OCI-LY7 (cell line): ENCODE measurements at regions not wholly inside any gene's neighbourhood (a gene's known extent, or its start where the extent isn't known, plus 50 kb on each side); places are given as distances from the start of the nearest gene placed in this dataset.

Source experiments
- BruUV-seq: library from RNA; stranded (reverse); fragments of 400-500 nt; replicated peaks from 2 replicates; lab custom pipeline; 2021; lab: Mats Ljungman, UMichigan
- CTCF ChIA-PET: fragments of 300-600 bp; sonication (Branson Sonifier 250); formaldehyde crosslinking; loops from one replicate; lab custom pipeline; 2022; ENCODE audit warnings: antibody characterized with exemption; ENCODE audit not compliant: unreplicated experiment; lab: Charles Lee
- POLR2A ChIA-PET: fragments of 300-600 bp; sonication (Branson Sonifier 250); formaldehyde crosslinking; loops from one replicate; lab custom pipeline; 2022; ENCODE audit warnings: antibody characterized with exemption; lab: Charles Lee
- DNase-seq: peaks from one replicate; pipeline ENCODE4 v3.0.0-alpha.2; 2015; ENCODE audit warnings: low spot score
- H2AFZ ChIP-seq: fragments of 200-600 bp; sonication (generic), shearing (Covaris generic); 2 replicates; pipeline ENCODE4 v1.6.1; 2014; ENCODE audit warnings: mild to moderate bottlenecking, antibody characterized with exemption, low read length, moderate library complexity
- H3K27ac ChIP-seq: fragments of 200-600 bp; sonication (generic); 2 replicates; pipeline ENCODE4 v1.5.1; 2014; ENCODE audit warnings: mixed run types, low read depth, mild to moderate bottlenecking, moderate library complexity, low read length, inconsistent platforms; ENCODE audit not compliant: poor library complexity, severe bottlenecking
- H3K36me3 ChIP-seq: fragments of 200-600 bp; sonication (generic); 2 replicates; pipeline ENCODE4 v1.6.1; 2014; ENCODE audit warnings: mild to moderate bottlenecking, antibody characterized with exemption, low read length, moderate library complexity, mixed read lengths; ENCODE audit not compliant: insufficient read depth
- H3K4me1 ChIP-seq: fragments of 200-600 bp; sonication (generic); 2 replicates; pipeline ENCODE4 v1.5.1; 2014; ENCODE audit warnings: mild to moderate bottlenecking, low read length; ENCODE audit not compliant: insufficient read depth, poor library complexity, severe bottlenecking
- H3K4me2 ChIP-seq: fragments of 200-600 bp; sonication (generic); 2 replicates; pipeline ENCODE4 v1.6.1; 2014; ENCODE audit warnings: mild to moderate bottlenecking, low read length
- H3K4me3 ChIP-seq: fragments of 200-600 bp; sonication (generic); 2 replicates; pipeline ENCODE4 v1.5.1; 2014; ENCODE audit warnings: mild to moderate bottlenecking, low read depth, low read length; ENCODE audit not compliant: poor library complexity, severe bottlenecking
- H3K79me2 ChIP-seq: fragments of 200-600 bp; sonication (generic); 2 replicates; pipeline ENCODE4 v1.6.1; 2016; ENCODE audit warnings: low read depth, mild to moderate bottlenecking, low read length, moderate library complexity, mixed read lengths; ENCODE audit not compliant: insufficient read depth
- H3K9me2 ChIP-seq: fragments of 200-600 bp; sonication (generic); 2 replicates; pipeline ENCODE4 v1.6.1; 2016; ENCODE audit warnings: mild to moderate bottlenecking, low read length, mixed read lengths; ENCODE audit not compliant: insufficient read depth
- H3K9me3 ChIP-seq: fragments of 200-600 bp; sonication (generic); 2 replicates; pipeline ENCODE4 v1.6.1; 2014; ENCODE audit warnings: mild to moderate bottlenecking, mixed run types, low read length, mixed read lengths
- H4K20me1 ChIP-seq: fragments of 200-600 bp; sonication (generic); 2 replicates; pipeline ENCODE4 v1.6.1; 2014; ENCODE audit warnings: mild to moderate bottlenecking, antibody characterized with exemption, low read length, moderate library complexity, mixed read lengths; ENCODE audit not compliant: insufficient read depth
- EZH2phosphoT487 ChIP-seq: fragments of 200-600 bp; sonication (generic); IDR thresholded peaks from 2 replicates; pipeline ENCODE4 v1.6.1; 2018; ENCODE audit warnings: low read depth, borderline replicate concordance, mild to moderate bottlenecking, mixed run types, antibody characterized with exemption, low read length, moderate library complexity, mixed read lengths
- intact Hi-C: fragments of 100-400 bp; cut with micrococcal nuclease; formaldehyde crosslinking; loops from one replicate; pipeline ENCODE4 v1.10.0; 2022; ENCODE audit not compliant: unreplicated experiment
- TF ChIP-seq, protein P1 (sequence below): fragments of 200-600 bp; sonication (generic); conservative IDR thresholded peaks from 2 replicates; pipeline ENCODE4 v1.5.1; 2014; ENCODE audit warnings: mild to moderate bottlenecking, antibody characterized with exemption, low read length, moderate library complexity, mixed read lengths

DNA sequence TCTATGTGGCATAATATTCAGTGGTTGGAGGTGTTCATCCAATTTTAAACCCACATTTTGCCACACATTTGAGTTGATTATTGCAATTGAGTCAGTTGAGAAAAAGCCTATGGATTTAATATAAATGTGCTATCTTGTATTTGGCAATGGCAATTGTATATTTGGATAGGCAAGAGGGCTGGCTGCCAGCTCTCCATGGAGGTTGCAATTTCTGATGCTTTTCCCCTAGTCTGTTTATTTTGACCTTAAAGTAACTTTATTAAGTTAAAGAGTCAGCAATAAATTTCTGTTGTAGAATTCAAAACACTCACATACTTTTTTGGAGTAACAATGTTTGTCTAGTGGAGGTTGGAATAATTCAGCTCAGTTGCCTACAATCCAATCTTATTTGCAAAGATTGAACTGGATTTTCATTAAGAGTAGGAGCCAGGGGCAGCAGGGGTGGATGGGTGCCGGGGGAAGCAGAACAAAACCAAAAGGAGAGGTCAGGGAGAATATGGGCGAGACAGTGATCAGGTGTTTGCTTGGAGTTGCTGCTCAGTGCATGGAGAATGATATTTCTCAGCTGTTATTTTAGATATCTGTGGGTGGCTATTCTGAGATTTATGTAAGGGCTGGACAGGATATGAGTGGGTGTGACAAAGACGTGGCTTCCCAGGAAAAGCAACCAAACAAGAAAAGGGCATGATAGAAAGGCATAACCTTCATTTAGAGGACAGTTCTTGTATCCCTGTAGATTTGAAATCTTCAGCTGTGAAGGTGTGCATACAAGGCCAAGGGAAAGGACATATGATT is 163.0 kb downstream of the HDGFL1 start:
- no peak overlapping the region for H2AFZ ChIP-seq
- no peak for TF ChIP-seq EZH2phosphoT487
- TF ChIP-seq, protein P1, sequence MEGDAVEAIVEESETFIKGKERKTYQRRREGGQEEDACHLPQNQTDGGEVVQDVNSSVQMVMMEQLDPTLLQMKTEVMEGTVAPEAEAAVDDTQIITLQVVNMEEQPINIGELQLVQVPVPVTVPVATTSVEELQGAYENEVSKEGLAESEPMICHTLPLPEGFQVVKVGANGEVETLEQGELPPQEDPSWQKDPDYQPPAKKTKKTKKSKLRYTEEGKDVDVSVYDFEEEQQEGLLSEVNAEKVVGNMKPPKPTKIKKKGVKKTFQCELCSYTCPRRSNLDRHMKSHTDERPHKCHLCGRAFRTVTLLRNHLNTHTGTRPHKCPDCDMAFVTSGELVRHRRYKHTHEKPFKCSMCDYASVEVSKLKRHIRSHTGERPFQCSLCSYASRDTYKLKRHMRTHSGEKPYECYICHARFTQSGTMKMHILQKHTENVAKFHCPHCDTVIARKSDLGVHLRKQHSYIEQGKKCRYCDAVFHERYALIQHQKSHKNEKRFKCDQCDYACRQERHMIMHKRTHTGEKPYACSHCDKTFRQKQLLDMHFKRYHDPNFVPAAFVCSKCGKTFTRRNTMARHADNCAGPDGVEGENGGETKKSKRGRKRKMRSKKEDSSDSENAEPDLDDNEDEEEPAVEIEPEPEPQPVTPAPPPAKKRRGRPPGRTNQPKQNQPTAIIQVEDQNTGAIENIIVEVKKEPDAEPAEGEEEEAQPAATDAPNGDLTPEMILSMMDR = no peak
- intact Hi-C loops = no loop called here
- no peaks in the 10 kb centered on the region for H3K79me2 ChIP-seq
- no TSS peak for BruUV-seq
- H3K4me2 ChIP-seq = no peak overlapping the region
- H3K4me1 ChIP-seq = no peaks in the 10 kb centered on the region
- no peak overlapping the region for H3K4me3 ChIP-seq
- no peaks in the 10 kb centered on the region for H4K20me1 ChIP-seq
- CTCF ChIA-PET = no interaction called here
- no peaks in the 10 kb centered on the region for H3K36me3 ChIP-seq
- no peaks in the 10 kb centered on the region for H3K9me3 ChIP-seq
- no peaks in the 10 kb centered on the region for H3K9me2 ChIP-seq
- no peak for DNase-seq
- POLR2A ChIA-PET = no interaction called here
- no peak overlapping the region for H3K27ac ChIP-seq

DNA sequence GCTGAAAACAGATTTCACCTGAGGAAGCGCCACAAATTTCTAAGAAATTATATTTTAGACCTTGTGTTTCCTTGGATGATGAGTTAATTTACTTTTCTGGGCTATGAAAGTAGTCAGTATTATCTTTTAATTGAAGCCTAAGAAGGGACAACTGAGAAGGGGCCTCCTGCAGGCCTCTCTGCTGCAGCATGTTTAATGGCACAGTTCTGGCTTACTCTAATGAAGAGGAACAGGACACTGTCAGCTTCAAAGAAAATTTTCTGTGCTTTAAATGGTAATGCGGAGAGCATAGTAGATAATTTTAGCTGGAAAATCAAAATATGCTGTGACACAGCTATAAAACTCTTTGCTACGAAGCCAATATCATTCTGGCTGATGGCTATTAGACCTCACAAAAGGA is 167.4 kb downstream of the HDGFL1 start:
- BruUV-seq = no TSS peak
- H3K79me2 ChIP-seq = no peaks in the 10 kb centered on the region
- intact Hi-C loops = no loop called here
- H3K36me3 ChIP-seq = no peaks in the 10 kb centered on the region
- no peaks in the 10 kb centered on the region for H3K4me1 ChIP-seq
- POLR2A ChIA-PET = no interaction called here
- no peaks in the 10 kb centered on the region for H3K9me2 ChIP-seq
- no peaks in the 10 kb centered on the region for H4K20me1 ChIP-seq
- H3K9me3 ChIP-seq = no peaks in the 10 kb centered on the region
- no peak overlapping the region for H2AFZ ChIP-seq
- CTCF ChIA-PET = no interaction called here
- no peak overlapping the region for H3K4me3 ChIP-seq
- TF ChIP-seq, protein P1 = no peak
- TF ChIP-seq EZH2phosphoT487 = no peak
- no peak for DNase-seq
- no peak overlapping the region for H3K4me2 ChIP-seq
- no peak overlapping the region for H3K27ac ChIP-seq

DNA sequence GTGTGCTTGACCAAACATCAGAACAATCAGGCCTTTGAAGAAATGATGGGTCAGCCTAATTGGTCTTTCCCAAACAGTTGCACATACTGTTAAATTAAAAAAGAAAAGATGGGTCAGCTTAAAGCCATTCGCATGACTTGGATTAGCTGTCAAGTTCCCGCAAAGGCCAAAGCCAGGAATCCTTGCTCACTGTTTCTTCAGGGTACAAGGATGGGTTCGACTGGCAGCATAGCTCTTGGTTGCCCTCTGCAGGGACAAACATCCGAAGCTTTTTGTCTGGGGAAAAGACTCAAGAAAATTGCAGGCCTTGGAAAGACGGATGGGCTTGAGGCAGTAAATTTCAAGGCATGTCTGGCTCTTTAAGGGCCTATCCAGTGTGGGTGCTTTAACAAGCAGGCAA is 168.0 kb downstream of the HDGFL1 start:
- BruUV-seq = no TSS peak
- H2AFZ ChIP-seq = no peak overlapping the region
- no peaks in the 10 kb centered on the region for H3K79me2 ChIP-seq
- no peaks in the 10 kb centered on the region for H3K9me3 ChIP-seq
- no peak overlapping the region for H3K4me2 ChIP-seq
- DNase-seq = no peak
- no peaks in the 10 kb centered on the region for H3K4me1 ChIP-seq
- TF ChIP-seq EZH2phosphoT487 = no peak
- TF ChIP-seq, protein P1 = no peak
- H3K27ac ChIP-seq = no peak overlapping the region
- no peaks in the 10 kb centered on the region for H3K9me2 ChIP-seq
- intact Hi-C loops = no loop called here
- no peak overlapping the region for H3K4me3 ChIP-seq
- ChIA-PET POLR2A (no interaction called here), CTCF (no interaction called here)
- no peaks in the 10 kb centered on the region for H3K36me3 ChIP-seq
- H4K20me1 ChIP-seq = no peaks in the 10 kb centered on the region
